Aorta (tissue), 5 donors: ENCODE measurements at regions not wholly inside any gene's neighbourhood (a gene's known extent, or its start where the extent isn't known, plus 50 kb on each side); places are given as distances from the start of the nearest gene placed in this dataset.
"Not testable (repeated sequence)": the region's sequence is repeated elsewhere in the genome, so short reads cannot be mapped to it uniquely, and the experiment has no call there.

Experiments used
- ATAC-seq: fragments of 200-7000 bp; cut with Tn5 transposase; one replicate; pipeline ENCODE4 v1.9.1; 2022; ENCODE audit warnings: moderate library complexity; ENCODE audit not compliant: low FRiP score
- DNase-seq, 2 donors: peaks; one replicate each; pipeline ENCODE4 v3.0.0-alpha.2; 2020
- H3K27ac ChIP-seq, 2 donors: one replicate each; pipeline ENCODE4 v1.5.1; 2013; ENCODE audit warnings: low read length in 2 of 2, mild to moderate bottlenecking in 2 of 2, moderate library complexity in 2 of 2, control low read depth in 1 of 2, inconsistent platforms in 1 of 2, low read depth in 1 of 2
- H3K27me3 ChIP-seq, 2 donors: one replicate each; pipeline ENCODE4 v1.6.1; 2013; ENCODE audit warnings: control low read depth in 1 of 2, low read length in 1 of 2, mild to moderate bottlenecking in 1 of 2, moderate library complexity in 1 of 2; ENCODE audit not compliant: insufficient read depth in 2 of 2, control insufficient read depth in 1 of 2
- H3K36me3 ChIP-seq, 2 donors: one replicate each; pipeline ENCODE4 v1.6.1; 2013; ENCODE audit warnings: control low read depth in 1 of 2, low read length in 1 of 2, mild to moderate bottlenecking in 1 of 2; ENCODE audit not compliant: insufficient read depth in 2 of 2, control insufficient read depth in 1 of 2
- H3K4me1 ChIP-seq, 2 donors: one replicate each; pipeline ENCODE4 v1.6.1; 2013; ENCODE audit warnings: low read length in 2 of 2, control low read depth in 1 of 2, mild to moderate bottlenecking in 1 of 2, moderate library complexity in 1 of 2; ENCODE audit not compliant: insufficient read depth in 2 of 2, control insufficient read depth in 1 of 2
- H3K4me3 ChIP-seq, 2 donors: one replicate each; pipeline ENCODE4 v1.5.1; 2013; ENCODE audit warnings: low read length in 2 of 2, control low read depth in 1 of 2, mild to moderate bottlenecking in 1 of 2
- H3K9me3 ChIP-seq: one replicate; pipeline ENCODE4 v1.6.1; 2013; ENCODE audit warnings: mild to moderate bottlenecking, low read length; ENCODE audit not compliant: control insufficient read depth
- WGBS, 2 donors: extraction: QIAGEN DNeasy Blood & Tissue Kit; methylation state at CpG; one replicate each; pipeline ENCODE4 v1.1.7; 2013; 5-methylcytosine and 5-hydroxymethylcytosine counted together
- intact Hi-C, 2 donors: fragments of 100-400 bp; cut with DNase I; formaldehyde crosslinking; loops; one replicate each; pipeline versions ENCODE4 v1.14.2 to v1.15.0; 2022
- donor health status: healthy with polysubstance abuse.
- donor health status: Bipolar disorder and iron deficiency.
- donor health status: DM: no; HTN: no; CAD: no.
- donor health status: DM: no; HTN: no; CAD: no.
- donor health status: DM: yes; HTN: yes; CAD: no.

DNA sequence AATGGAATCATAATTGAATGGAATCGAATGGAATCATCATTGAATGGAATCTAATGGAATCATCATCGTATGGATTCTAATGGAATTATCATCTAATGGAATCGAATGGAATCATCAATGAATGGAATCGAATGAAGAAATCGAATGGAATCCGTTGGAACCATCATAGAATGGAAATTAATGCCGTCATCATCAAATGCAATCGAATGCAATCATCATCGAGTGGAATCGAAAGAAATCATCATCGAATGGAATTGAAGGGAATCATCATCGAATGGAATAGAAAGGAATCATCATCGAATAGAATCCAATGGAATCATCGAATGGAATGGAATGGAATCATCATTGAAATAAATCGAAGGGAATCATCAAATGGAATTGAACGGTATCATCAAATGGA lies 217.2 kb downstream of the SHCBP1 start:
- intact Hi-C loops: no loop called here
- H3K4me1 ChIP-seq: no peaks in the 10 kb centered on the region
- ATAC-seq: no peak
- no peak overlapping the region for H3K27ac ChIP-seq
- DNase-seq: no peak
- WGBS, 2 donors: 75 to 79% methylated on average over 16 of the region's 16 CpGs
- H3K9me3 ChIP-seq: no peaks in the 10 kb centered on the region
- H3K4me3 ChIP-seq: no peak overlapping the region
- no peaks in the 10 kb centered on the region for H3K27me3 ChIP-seq
- no peaks in the 10 kb centered on the region for H3K36me3 ChIP-seq

DNA sequence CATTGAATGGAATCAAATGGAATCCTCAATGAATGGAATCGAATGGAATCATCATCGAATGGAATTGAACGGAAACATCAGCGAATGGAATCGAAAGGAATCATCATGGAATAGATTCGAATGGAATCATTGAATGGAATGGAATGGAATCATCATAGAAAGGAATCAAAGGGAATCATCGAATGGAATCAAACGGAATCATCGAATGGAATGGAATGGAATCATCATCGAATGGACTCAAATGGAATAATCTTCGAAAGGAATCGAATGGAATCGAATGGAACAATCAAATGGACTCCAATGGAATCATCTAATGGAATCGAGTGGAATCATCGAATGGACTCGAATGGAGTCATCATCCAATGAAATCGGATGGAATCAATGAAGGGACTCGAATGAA lies 222.6 kb downstream of the SHCBP1 start:
- H3K36me3 ChIP-seq, intact Hi-C loops, H3K9me3 ChIP-seq, H3K4me3 ChIP-seq, H3K4me1 ChIP-seq, DNase-seq, H3K27me3 ChIP-seq, ATAC-seq, H3K27ac ChIP-seq: not testable (repeated sequence)
- WGBS, 2 donors: 69 to 70% methylated on average over 16 of the region's 18 CpGs

DNA sequence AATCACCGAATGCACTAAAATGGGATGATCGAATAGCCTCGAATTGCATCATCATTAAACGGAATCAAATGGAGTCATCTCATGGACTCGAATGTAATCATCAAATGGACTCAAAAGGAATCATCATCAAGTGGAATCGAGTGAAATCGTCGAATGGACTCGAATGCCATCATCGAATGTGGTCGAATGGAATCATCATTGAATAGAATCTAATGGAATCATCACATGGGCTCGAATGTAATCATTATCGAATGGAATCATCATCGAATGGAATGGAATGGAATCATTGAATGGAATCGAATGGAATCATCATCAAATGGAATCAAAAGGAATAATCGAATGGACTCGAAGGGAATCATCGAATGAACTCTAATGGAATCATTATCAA lies 224.3 kb downstream of the SHCBP1 start:
- H3K36me3 ChIP-seq, H3K4me1 ChIP-seq, H3K9me3 ChIP-seq, intact Hi-C loops, H3K4me3 ChIP-seq, DNase-seq, H3K27me3 ChIP-seq, H3K27ac ChIP-seq, ATAC-seq: not testable (repeated sequence)
- WGBS, 2 donors: 63 to 66% methylated on average over 15 of the region's 18 CpGs

DNA sequence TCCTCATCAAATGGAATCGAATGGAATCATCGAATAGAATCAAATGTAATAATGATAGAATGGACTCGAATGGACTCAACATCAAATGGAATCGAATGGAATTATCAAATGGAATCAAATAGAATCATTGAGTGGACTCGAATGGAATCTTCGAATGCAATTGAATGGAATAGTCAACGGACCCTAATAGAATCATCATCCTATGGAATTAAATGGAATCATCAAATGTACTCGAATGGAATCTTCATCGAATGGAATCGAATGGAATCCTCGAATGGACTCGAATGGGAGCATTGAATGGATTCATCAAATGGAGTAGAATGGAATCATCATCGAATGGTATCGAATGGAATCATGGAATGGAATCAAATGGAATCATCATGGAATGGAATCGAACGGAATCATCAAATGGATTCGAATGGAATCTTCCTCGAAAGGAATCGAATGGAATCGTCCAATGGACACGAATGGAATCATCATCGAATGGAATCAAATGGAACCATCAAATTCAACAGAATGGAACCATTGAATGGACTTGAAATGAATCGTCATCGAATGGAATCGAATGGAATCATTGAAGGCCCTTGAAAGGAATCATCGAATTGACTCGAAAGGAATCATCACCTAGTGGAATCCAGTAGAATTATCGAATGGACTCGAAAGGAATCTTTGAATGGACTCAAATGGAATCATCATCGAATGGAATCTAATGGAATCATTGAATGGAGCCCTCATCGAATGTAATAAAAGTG lies 224.9 kb downstream of the SHCBP1 start:
- 68 to 69% methylated on average over 31 of the region's 31 CpGs for WGBS, 2 donors

DNA sequence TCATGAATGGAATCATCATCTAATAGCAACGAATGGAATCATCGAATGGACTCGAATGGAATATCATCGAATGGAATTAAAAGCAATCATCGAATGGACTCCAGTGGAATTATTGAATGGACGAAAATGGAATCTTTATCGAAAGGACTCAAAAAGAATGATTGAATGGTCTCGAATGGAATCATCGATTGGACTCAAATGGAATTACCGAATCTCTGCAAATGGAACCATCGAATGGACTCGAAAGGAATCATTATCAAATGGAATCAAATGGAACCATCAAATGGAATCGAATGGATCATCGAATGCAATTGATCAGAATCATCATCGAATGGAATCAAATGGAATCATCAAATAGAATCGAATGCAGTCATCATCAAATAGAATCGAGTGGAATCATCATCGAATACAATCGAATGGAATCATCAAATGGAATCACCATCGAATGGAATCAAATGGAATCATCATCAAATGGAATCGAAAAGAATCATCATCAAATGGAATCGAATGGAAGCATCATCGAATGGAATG lies 225.7 kb downstream of the SHCBP1 start:
- intact Hi-C loops, H3K36me3 ChIP-seq, H3K27me3 ChIP-seq, H3K4me3 ChIP-seq, H3K4me1 ChIP-seq, H3K27ac ChIP-seq, H3K9me3 ChIP-seq, DNase-seq, ATAC-seq: not testable (repeated sequence)
- WGBS, 2 donors: 76 to 77% methylated on average over 23 of the region's 23 CpGs

More for the DNA sequence above, 224.9 kb downstream of the SHCBP1 start:
- DNase-seq, intact Hi-C loops, ATAC-seq, H3K4me1 ChIP-seq, H3K27ac ChIP-seq, H3K4me3 ChIP-seq, H3K36me3 ChIP-seq, H3K27me3 ChIP-seq, H3K9me3 ChIP-seq: not testable (repeated sequence)

DNA sequence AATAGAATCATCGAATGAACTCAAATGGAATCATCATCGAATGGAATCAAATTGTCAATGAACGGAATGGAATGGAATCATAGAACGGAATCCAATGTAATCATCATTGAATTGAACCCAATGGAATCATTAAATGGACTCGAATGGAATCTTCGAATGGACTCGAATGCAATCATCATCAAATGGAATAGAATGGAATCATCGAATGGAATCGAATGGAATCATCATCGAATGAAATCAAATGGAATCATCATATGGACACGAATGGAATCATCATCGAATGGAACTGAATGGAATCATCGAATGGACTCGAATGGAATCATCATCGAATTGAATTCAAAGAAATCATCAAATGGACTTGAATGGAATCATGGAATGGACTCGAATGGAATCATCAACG lies 226.2 kb downstream of the SHCBP1 start:
- H3K27me3 ChIP-seq, intact Hi-C loops, H3K9me3 ChIP-seq, H3K27ac ChIP-seq, ATAC-seq, H3K4me3 ChIP-seq, H3K36me3 ChIP-seq, H3K4me1 ChIP-seq, DNase-seq: not testable (repeated sequence)
- 71 to 75% methylated on average over 16 of the region's 17 CpGs for WGBS, 2 donors

DNA sequence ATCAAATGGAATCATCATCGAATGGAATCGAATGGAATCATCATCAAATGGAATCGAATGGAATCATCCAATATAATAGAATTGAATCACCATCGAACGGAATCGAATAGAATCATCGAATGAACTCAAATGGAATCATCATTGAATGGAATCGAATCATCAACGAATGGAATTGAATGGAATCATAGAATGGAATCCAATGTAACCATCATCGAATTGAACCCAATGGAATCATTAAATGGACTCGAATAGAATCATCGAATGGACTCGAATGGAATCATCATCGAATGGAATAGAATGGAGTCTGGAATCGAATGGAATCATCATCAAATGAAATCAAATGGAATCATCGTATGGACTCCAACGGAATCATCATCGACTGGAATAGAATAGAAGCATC lies 227.0 kb downstream of the SHCBP1 start:
- WGBS, 2 donors: 67 to 70% methylated on average over 16 of the region's 18 CpGs
- ATAC-seq, H3K36me3 ChIP-seq, H3K27me3 ChIP-seq, H3K27ac ChIP-seq, H3K4me3 ChIP-seq, DNase-seq, intact Hi-C loops, H3K9me3 ChIP-seq, H3K4me1 ChIP-seq: not testable (repeated sequence)

DNA sequence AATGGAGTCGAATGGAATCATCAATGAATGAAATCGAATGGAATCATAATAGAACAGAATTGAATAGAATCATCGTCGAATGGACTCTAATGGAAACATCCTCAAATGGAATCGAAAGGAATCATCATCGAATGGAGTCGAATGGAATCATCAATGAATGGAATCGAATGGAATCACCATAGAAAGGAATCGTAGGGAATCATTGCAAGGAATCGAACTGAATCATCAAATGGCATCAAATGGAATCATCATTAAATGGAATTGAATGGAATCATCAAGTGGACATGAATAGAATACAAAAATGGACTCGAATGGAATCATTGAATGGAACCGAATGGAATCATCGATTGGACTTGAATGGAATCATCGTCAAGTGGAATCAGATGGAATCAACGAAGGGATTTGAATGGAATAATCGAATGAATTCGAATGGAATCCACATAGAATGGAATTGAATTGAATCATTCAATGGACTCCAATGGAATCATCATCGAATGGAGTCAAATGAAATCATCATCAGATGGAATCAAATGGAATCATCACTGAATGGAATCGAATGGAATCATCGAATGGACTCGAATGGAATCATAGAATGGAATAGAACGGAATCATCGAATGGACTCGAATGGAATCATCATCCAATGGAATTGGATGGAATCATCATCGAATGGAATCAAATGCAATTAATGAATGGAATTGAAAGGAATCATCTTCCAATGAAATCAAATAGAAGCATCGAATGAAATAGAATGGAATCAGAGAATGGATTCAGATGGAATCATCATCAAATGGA lies 228.1 kb downstream of the SHCBP1 start:
- ATAC-seq, intact Hi-C loops, H3K4me1 ChIP-seq: not testable (repeated sequence)

More for the DNA sequence above, 228.1 kb downstream of the SHCBP1 start:
- 70 to 73% methylated on average over 21 to 23 of the region's 26 CpGs for WGBS, 2 donors
- H3K9me3 ChIP-seq, H3K36me3 ChIP-seq, H3K4me3 ChIP-seq, DNase-seq, H3K27ac ChIP-seq, H3K27me3 ChIP-seq: not testable (repeated sequence)
